ENCODE measurements at regions not wholly inside any gene's neighbourhood (a gene's known extent, or its start where the extent isn't known, plus 50 kb on each side); places are given as distances from the start of the nearest gene placed in this dataset.

- TF ChIP-seq HSF1 (IDR thresholded peaks at IDR 0.05; ENCODE audit: low read depth, low read length) (no peak), PML (IDR thresholded peaks at IDR 0.05; ENCODE audit: low read length) (no peak), MYB (IDR thresholded peaks at IDR 0.05; ENCODE audit: borderline replicate concordance, low read depth, low read length) (no peak), CREB1 (IDR thresholded peaks at IDR 0.05; ENCODE audit: low read depth) (no peak), STAT1 (conservative IDR thresholded peaks at IDR 0.05) (no peak), CHD2 (IDR thresholded peaks at IDR 0.05; ENCODE audit: borderline replicate concordance, low read depth, low read length) (no peak), GABPA (IDR thresholded peaks at IDR 0.05; ENCODE audit: low read depth) (no peak), BCLAF1 (IDR thresholded peaks at IDR 0.05) (no peak), HDGF (IDR thresholded peaks at IDR 0.05) (no peak), RELA (IDR thresholded peaks at IDR 0.05; ENCODE audit: borderline replicate concordance, partially characterized antibody) (no peak), SIN3A (IDR thresholded peaks at IDR 0.05; ENCODE audit: low read depth, low read length) (no peak), BRCA1 (IDR thresholded peaks at IDR 0.05; ENCODE audit: low read depth, low read length) (no peak), TBL1XR1 (IDR thresholded peaks at IDR 0.05; ENCODE audit: low read depth, low read length) (no peak), ZNF207 (IDR thresholded peaks at IDR 0.05; ENCODE audit: borderline replicate concordance) (no peak)
Measured at GRCh38 chr4:43846111-43846587, 602.5 kb downstream of the KCTD8 start (continued).

Data from GM12878 (cell line).